ENCODE measurements at regions not wholly inside any gene's neighbourhood (a gene's known extent, or its start where the extent isn't known, plus 50 kb on each side); places are given as distances from the start of the nearest gene placed in this dataset.
"Not testable (repeated sequence)": the region's sequence is repeated elsewhere in the genome, so short reads cannot be mapped to it uniquely, and the experiment has no call there.

DNA sequence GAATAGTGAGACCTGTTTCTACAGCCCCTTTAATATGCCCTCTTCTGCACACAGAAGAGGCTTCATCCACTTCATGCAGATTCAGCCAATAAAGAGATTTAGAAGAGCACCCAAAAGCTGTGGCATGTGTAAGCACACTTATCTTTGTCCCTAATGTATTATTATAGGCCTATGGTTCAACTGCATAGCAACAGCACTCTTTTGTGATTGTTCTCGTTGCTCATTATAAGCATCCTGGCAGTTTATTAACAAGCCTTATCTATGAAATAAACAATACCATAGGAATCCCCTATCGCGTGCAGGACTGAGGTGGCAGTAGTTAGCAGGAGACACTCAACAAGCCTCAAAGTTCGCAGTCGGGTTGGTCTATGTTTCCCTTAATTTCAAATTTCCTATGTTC is 138.5 kb upstream of the BEND6 start:
- TF ChIP-seq, protein P1, sequence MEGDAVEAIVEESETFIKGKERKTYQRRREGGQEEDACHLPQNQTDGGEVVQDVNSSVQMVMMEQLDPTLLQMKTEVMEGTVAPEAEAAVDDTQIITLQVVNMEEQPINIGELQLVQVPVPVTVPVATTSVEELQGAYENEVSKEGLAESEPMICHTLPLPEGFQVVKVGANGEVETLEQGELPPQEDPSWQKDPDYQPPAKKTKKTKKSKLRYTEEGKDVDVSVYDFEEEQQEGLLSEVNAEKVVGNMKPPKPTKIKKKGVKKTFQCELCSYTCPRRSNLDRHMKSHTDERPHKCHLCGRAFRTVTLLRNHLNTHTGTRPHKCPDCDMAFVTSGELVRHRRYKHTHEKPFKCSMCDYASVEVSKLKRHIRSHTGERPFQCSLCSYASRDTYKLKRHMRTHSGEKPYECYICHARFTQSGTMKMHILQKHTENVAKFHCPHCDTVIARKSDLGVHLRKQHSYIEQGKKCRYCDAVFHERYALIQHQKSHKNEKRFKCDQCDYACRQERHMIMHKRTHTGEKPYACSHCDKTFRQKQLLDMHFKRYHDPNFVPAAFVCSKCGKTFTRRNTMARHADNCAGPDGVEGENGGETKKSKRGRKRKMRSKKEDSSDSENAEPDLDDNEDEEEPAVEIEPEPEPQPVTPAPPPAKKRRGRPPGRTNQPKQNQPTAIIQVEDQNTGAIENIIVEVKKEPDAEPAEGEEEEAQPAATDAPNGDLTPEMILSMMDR (conservative IDR thresholded peaks at IDR 0.05; ENCODE audit: low read depth, low read length), result no peak
- Histone ChIP-seq H3K27me3 (ENCODE audit: insufficient read depth, low read depth) (no peaks in the 10 kb centered on the region), H3K36me3 (ENCODE audit: insufficient read depth) (no peaks in the 10 kb centered on the region), H4K20me1 (ENCODE audit: insufficient read depth) (peaks cover 5% of the 10 kb centered on the region; the same call in 1 of the 2 replicates), H3K4me1 (ENCODE audit: low read depth, poor library complexity, severe bottlenecking) (peaks cover 88% of the 10 kb centered on the region), H3K27ac (peak overlapping the region; percentile 83), H2AFZ (ENCODE audit: low read depth) (no peak overlapping the region), H3K79me2 (ENCODE audit: insufficient read depth, low read depth) (peaks cover 94% of the 10 kb centered on the region), H3K9ac (peak overlapping the region; percentile 48; the same call in 1 of the 2 replicates), H3K4me2 (peak overlapping the region; percentile 94), H3K4me3 (IDR thresholded peaks at IDR 0.05; ENCODE audit: insufficient read depth, low read depth, low read length) (no peak overlapping the region)

DNA sequence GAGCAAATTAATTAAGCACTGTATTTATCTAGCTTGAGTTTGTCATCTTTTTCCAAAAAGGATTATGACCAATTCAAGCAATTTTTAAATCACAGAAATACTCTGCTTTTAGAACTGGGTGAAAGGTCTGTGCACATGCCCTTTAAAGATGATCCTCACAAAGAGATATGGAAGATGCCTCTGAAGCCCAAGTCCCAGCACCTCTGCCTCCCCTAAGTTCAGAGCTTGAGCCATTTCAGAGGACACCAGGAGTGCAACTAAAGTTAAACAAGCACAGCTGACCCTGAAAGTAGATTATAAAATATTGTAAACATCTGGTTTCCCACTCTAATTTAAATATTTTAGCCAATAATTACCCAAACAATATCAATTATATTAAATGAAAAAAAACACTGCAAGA is 139.5 kb upstream of the BEND6 start:
- peaks cover 3% of the 10 kb centered on the region; the same call in 1 of the 2 replicates for H4K20me1 ChIP-seq (ENCODE audit: insufficient read depth)
- H3K27ac ChIP-seq, result peak overlapping the region; percentile 83
- H3K4me1 ChIP-seq (ENCODE audit: low read depth, poor library complexity, severe bottlenecking), result peaks cover 88% of the 10 kb centered on the region
- peak overlapping the region; percentile 48 for H3K9ac ChIP-seq
- H3K4me3 ChIP-seq (IDR thresholded peaks at IDR 0.05; ENCODE audit: insufficient read depth, low read depth, low read length), result no peak overlapping the region
- no peaks in the 10 kb centered on the region for H3K27me3 ChIP-seq (ENCODE audit: insufficient read depth, low read depth)
- no peak overlapping the region for H2AFZ ChIP-seq (ENCODE audit: low read depth)
- H3K79me2 ChIP-seq (ENCODE audit: insufficient read depth, low read depth), result peaks cover 94% of the 10 kb centered on the region
- H3K4me2 ChIP-seq, result peak overlapping the region; percentile 94
- TF ChIP-seq, protein P1 (conservative IDR thresholded peaks at IDR 0.05; ENCODE audit: low read depth, low read length), result no peak
- no peaks in the 10 kb centered on the region for H3K36me3 ChIP-seq (ENCODE audit: insufficient read depth)

DNA sequence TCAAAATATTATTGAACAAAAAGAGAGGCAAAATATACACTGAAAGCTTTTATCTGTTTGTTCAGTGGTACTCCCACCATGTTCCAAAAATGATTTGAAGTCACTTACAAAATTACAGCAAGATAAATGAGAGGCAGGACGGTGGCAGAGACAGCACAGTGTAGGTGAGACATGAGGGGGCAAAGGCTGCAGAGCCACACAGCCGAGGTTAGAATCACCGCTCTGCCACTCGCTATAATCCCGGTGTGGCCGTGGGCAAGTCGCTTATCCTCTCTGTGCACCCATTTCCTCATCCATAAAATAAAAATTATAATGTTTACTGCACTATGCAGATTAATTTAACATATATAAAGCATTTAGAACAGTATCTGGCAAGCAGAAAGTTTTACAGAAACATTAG is 140.1 kb upstream of the BEND6 start:
- Histone ChIP-seq H3K79me2 (ENCODE audit: insufficient read depth, low read depth) (peaks cover 94% of the 10 kb centered on the region), H4K20me1 (ENCODE audit: insufficient read depth) (no peaks in the 10 kb centered on the region), H3K4me1 (ENCODE audit: low read depth, poor library complexity, severe bottlenecking) (peaks cover 88% of the 10 kb centered on the region), H2AFZ (ENCODE audit: low read depth) (no peak overlapping the region), H3K27ac (peak overlapping the region; percentile 83), H3K4me2 (peak overlapping the region; percentile 94), H3K9ac (peak overlapping the region; percentile 48), H3K4me3 (IDR thresholded peaks at IDR 0.05; ENCODE audit: insufficient read depth, low read depth, low read length) (no peak overlapping the region), H3K27me3 (ENCODE audit: insufficient read depth, low read depth) (no peaks in the 10 kb centered on the region), H3K36me3 (ENCODE audit: insufficient read depth) (no peaks in the 10 kb centered on the region)
- TF ChIP-seq, protein P1 (conservative IDR thresholded peaks at IDR 0.05; ENCODE audit: low read depth, low read length), result no peak

DNA sequence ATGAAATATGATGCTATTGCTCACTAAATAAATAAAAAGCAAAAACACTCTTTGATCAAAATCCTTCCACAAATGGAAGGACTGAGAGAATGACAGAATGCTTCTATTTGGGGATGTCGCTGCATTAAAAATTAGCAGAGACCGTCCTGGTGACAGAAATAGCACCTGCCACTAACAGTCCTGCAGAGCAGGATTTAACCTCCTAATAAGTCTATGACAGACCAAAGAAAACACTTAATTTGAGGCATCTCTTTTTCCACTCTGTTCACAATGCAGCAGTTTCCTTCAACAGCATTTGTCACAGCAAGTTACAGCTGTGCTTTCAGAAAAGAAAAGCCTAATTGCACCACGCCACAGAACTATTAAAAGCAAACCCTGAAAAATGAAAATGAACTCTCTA is 140.6 kb upstream of the BEND6 start:
- Histone ChIP-seq H3K79me2 (ENCODE audit: insufficient read depth, low read depth) (peaks cover 94% of the 10 kb centered on the region), H3K4me3 (IDR thresholded peaks at IDR 0.05; ENCODE audit: insufficient read depth, low read depth, low read length) (no peak overlapping the region), H3K4me2 (peak overlapping the region; percentile 94), H2AFZ (ENCODE audit: low read depth) (no peak overlapping the region), H4K20me1 (ENCODE audit: insufficient read depth) (no peaks in the 10 kb centered on the region), H3K27me3 (ENCODE audit: insufficient read depth, low read depth) (no peaks in the 10 kb centered on the region), H3K4me1 (ENCODE audit: low read depth, poor library complexity, severe bottlenecking) (peaks cover 88% of the 10 kb centered on the region), H3K27ac (peak overlapping the region; percentile 83), H3K9ac (peak overlapping the region; percentile 48), H3K36me3 (ENCODE audit: insufficient read depth) (no peaks in the 10 kb centered on the region)
- TF ChIP-seq, protein P1 (conservative IDR thresholded peaks at IDR 0.05; ENCODE audit: low read depth, low read length), result no peak

DNA sequence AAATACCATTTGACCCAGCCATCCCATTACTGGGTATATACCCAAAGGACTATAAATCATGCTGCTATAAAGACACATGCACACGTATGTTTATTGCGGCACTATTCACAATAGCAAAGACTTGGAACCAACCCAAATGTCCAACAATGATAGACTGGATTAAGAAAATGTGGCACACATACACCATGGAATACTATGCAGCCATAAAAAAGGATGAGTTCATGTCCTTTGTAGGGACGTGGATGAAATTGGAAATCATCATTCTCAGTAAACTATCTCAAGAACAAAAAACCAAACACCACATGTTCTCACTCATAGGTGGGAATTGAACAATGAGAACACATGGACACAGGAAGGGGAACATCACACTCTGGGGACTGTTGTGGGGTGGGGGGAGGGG is 142.1 kb upstream of the BEND6 start:
- Histone ChIP-seq H3K79me2 (ENCODE audit: insufficient read depth, low read depth) (peaks cover 94% of the 10 kb centered on the region), H3K4me1 (ENCODE audit: low read depth, poor library complexity, severe bottlenecking) (peaks cover 88% of the 10 kb centered on the region)
- not testable (repeated sequence) for H3K36me3 ChIP-seq (ENCODE audit: insufficient read depth); H2AFZ ChIP-seq (ENCODE audit: low read depth); H3K4me3 ChIP-seq (IDR thresholded peaks at IDR 0.05; ENCODE audit: insufficient read depth, low read depth, low read length); H3K4me2 ChIP-seq; H3K9ac ChIP-seq; H3K27me3 ChIP-seq (ENCODE audit: insufficient read depth, low read depth); H4K20me1 ChIP-seq (ENCODE audit: insufficient read depth); H3K27ac ChIP-seq

All from KMS-11 (cell line).